Liver (tissue), 7 donors: ENCODE measurements at regions not wholly inside any gene's neighbourhood (a gene's known extent, or its start where the extent isn't known, plus 50 kb on each side); places are given as distances from the start of the nearest gene placed in this dataset.

Source experiments
- DNase-seq: peaks from one replicate; pipeline ENCODE4 v3.0.0-alpha.2; 2017; ENCODE audit warnings: low spot score
- H3K27ac ChIP-seq, 2 donors: one replicate each; pipeline ENCODE4 v1.7.0; 2013; ENCODE audit warnings: inconsistent platforms in 2 of 2, low read length in 2 of 2, control low read depth in 1 of 2, low read depth in 1 of 2, mild to moderate bottlenecking in 1 of 2
- H3K27me3 ChIP-seq, 4 donors: one replicate each; pipeline versions ENCODE4 v1.6.1 to v1.7.0; 2013; ENCODE audit warnings: low read length in 3 of 4, inconsistent platforms in 1 of 4, mild to moderate bottlenecking in 1 of 4, moderate library complexity in 1 of 4; ENCODE audit not compliant: control insufficient read depth in 4 of 4, insufficient read depth in 4 of 4
- H3K36me3 ChIP-seq, 4 donors: one replicate each; pipeline versions ENCODE4 v1.6.1 to v1.7.0; 2013; ENCODE audit warnings: low read length in 3 of 4, mild to moderate bottlenecking in 3 of 4, low read depth in 1 of 4, moderate library complexity in 1 of 4; ENCODE audit not compliant: control insufficient read depth in 4 of 4, insufficient read depth in 3 of 4
- H3K4me1 ChIP-seq, 4 donors: one replicate each; pipeline versions ENCODE4 v1.6.1 to v1.7.0; 2013; ENCODE audit warnings: low read length in 3 of 4, mild to moderate bottlenecking in 3 of 4, moderate library complexity in 1 of 4; ENCODE audit not compliant: control insufficient read depth in 4 of 4, insufficient read depth in 4 of 4
- H3K4me3 ChIP-seq, 3 donors: one replicate each; pipeline versions ENCODE4 v1.6.1 to v1.7.0; 2013; ENCODE audit warnings: low read length in 3 of 3, control low read depth in 1 of 3, low read depth in 1 of 3, mild to moderate bottlenecking in 1 of 3
- H3K9ac ChIP-seq, 2 donors: one replicate each; pipeline ENCODE4 v1.7.0; 2013; ENCODE audit warnings: low read length in 2 of 2, mild to moderate bottlenecking in 2 of 2, moderate library complexity in 2 of 2, control low read depth in 1 of 2, low read depth in 1 of 2
- H3K9me3 ChIP-seq, 4 donors: one replicate each; pipeline versions ENCODE4 v1.6.1 to v1.7.0; 2013; ENCODE audit warnings: low read length in 3 of 4; ENCODE audit not compliant: control insufficient read depth in 4 of 4
- EGR1 ChIP-seq, 2 donors: IDR thresholded peaks; 2 replicates each; pipeline ENCODE4 v1.6.1; 2016 to 2018; ENCODE audit warnings: antibody characterized with exemption in 2 of 2, low read depth in 2 of 2
- FOXA1 ChIP-seq: IDR thresholded peaks from 2 replicates; pipeline ENCODE4 v1.6.1; 2016; ENCODE audit warnings: antibody characterized with exemption
- FOXA2 ChIP-seq: IDR thresholded peaks from 2 replicates; pipeline ENCODE4 v1.6.1; 2016; ENCODE audit warnings: antibody characterized with exemption
- HNF4A ChIP-seq, 2 donors: conservative IDR thresholded peaks; 2 replicates each; pipeline ENCODE4 v1.6.1; 2016; ENCODE audit warnings: antibody characterized with exemption in 2 of 2, mild to moderate bottlenecking in 2 of 2
- HNF4G ChIP-seq: IDR thresholded peaks from 2 replicates; pipeline ENCODE4 v1.6.1; 2016; ENCODE audit warnings: antibody characterized with exemption
- JUND ChIP-seq, 2 donors: IDR thresholded peaks; 2 replicates each; pipeline ENCODE4 v1.6.1; 2016; ENCODE audit warnings: antibody characterized with exemption in 2 of 2
- NR2F2 ChIP-seq: IDR thresholded peaks from 2 replicates; pipeline ENCODE4 v1.6.1; 2016; ENCODE audit warnings: antibody characterized with exemption
- RAD21 ChIP-seq, 2 donors: IDR thresholded peaks; 2 replicates each; pipeline ENCODE4 v1.6.1; 2016; ENCODE audit warnings: antibody characterized with exemption in 2 of 2, mild to moderate bottlenecking in 2 of 2
- RXRA ChIP-seq, 2 donors: IDR thresholded peaks; 2 replicates each; pipeline ENCODE4 v1.6.1; 2017 to 2018; ENCODE audit warnings: antibody characterized with exemption in 2 of 2, mild to moderate bottlenecking in 1 of 2
- SP1 ChIP-seq: IDR thresholded peaks from 2 replicates; pipeline ENCODE4 v1.6.1; 2018; ENCODE audit warnings: antibody characterized with exemption, mild to moderate bottlenecking
- YY1 ChIP-seq: IDR thresholded peaks from 2 replicates; pipeline ENCODE4 v1.6.1; 2016; ENCODE audit warnings: antibody characterized with exemption, mild to moderate bottlenecking
- WGBS: extraction: QIAGEN DNeasy Blood & Tissue Kit; methylation state at CpG from one replicate; pipeline ENCODE4 v1.1.7; 2013; 5-methylcytosine and 5-hydroxymethylcytosine counted together
- TF ChIP-seq, protein P1 (sequence below): IDR thresholded peaks from 2 replicates; pipeline ENCODE4 v1.6.1; 2016; ENCODE audit warnings: antibody characterized with exemption, mild to moderate bottlenecking
- TF ChIP-seq, protein P2 (sequence below): IDR thresholded peaks from 2 replicates; pipeline ENCODE4 v1.6.1; 2016; ENCODE audit warnings: antibody characterized with exemption
- TF ChIP-seq, protein P3 (sequence below): IDR thresholded peaks from 2 replicates; pipeline ENCODE4 v1.6.1; 2016; ENCODE audit warnings: antibody characterized with exemption
- TF ChIP-seq, protein P4 (sequence below): IDR thresholded peaks from 2 replicates; pipeline ENCODE4 v1.6.1; 2016; ENCODE audit warnings: antibody characterized with exemption
- donor health status: healthy.
- donor health status: healthy.
- donor health status: healthy.
- donor health status: healthy.

DNA sequence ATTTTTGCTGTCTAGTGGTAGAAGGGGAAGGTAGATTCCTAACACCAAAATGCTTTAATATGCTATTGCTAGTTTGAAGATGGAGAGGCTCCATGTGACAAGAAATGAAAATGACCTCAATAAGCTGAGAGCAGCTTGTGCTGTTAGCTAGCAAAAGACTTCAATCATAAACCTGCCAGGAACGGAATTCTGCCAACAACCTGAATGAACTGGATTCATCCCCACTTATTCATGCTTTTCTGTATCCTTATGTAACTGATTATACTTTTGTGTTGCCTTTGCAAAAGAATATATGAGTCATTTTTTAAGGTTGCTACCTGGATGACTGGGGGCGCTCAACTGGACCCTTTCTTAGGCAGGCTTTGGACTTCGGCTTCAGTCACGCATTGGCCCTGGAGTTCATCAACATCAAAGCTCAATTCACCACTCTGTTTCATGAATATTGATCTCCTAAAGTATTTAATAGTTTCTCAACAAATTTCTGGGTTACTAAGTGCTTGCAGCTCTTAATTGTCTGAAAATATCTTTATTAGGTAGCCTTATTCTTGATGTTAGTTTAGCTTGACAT is 97.5 kb upstream of the KCNJ3 start:
- 25% methylated on average over 4 of the region's 4 CpGs for WGBS
- no peaks in the 10 kb centered on the region for H3K9me3 ChIP-seq
- no peaks in the 10 kb centered on the region for H3K36me3 ChIP-seq
- H3K27me3 ChIP-seq = no peaks in the 10 kb centered on the region
- TF ChIP-seq HNF4G = no peak
- TF ChIP-seq HNF4A (conservative IDR thresholded peaks at IDR 0.05) = peak; percentile 86
- TF ChIP-seq SP1 = peak; percentile 35
- TF ChIP-seq YY1 = no peak
- TF ChIP-seq JUND (IDR thresholded peaks at IDR 0.05) = peak; percentile 18 to 55
- TF ChIP-seq FOXA1 = no peak
- TF ChIP-seq, protein P1, sequence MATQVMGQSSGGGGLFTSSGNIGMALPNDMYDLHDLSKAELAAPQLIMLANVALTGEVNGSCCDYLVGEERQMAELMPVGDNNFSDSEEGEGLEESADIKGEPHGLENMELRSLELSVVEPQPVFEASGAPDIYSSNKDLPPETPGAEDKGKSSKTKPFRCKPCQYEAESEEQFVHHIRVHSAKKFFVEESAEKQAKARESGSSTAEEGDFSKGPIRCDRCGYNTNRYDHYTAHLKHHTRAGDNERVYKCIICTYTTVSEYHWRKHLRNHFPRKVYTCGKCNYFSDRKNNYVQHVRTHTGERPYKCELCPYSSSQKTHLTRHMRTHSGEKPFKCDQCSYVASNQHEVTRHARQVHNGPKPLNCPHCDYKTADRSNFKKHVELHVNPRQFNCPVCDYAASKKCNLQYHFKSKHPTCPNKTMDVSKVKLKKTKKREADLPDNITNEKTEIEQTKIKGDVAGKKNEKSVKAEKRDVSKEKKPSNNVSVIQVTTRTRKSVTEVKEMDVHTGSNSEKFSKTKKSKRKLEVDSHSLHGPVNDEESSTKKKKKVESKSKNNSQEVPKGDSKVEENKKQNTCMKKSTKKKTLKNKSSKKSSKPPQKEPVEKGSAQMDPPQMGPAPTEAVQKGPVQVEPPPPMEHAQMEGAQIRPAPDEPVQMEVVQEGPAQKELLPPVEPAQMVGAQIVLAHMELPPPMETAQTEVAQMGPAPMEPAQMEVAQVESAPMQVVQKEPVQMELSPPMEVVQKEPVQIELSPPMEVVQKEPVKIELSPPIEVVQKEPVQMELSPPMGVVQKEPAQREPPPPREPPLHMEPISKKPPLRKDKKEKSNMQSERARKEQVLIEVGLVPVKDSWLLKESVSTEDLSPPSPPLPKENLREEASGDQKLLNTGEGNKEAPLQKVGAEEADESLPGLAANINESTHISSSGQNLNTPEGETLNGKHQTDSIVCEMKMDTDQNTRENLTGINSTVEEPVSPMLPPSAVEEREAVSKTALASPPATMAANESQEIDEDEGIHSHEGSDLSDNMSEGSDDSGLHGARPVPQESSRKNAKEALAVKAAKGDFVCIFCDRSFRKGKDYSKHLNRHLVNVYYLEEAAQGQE = no peak
- no peak for TF ChIP-seq NR2F2
- TF ChIP-seq RXRA (IDR thresholded peaks at IDR 0.05) = peak; percentile 46 to 54
- TF ChIP-seq, protein P2, sequence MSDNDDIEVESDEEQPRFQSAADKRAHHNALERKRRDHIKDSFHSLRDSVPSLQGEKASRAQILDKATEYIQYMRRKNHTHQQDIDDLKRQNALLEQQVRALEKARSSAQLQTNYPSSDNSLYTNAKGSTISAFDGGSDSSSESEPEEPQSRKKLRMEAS = peak; percentile 36
- no peak for TF ChIP-seq FOXA2
- no peak overlapping the region for H3K27ac ChIP-seq
- H3K9ac ChIP-seq = no peak overlapping the region
- peaks cover 0 to 7% (median 5%) of the 10 kb centered on the region in 4 donors for H3K4me1 ChIP-seq
- no peak overlapping the region for H3K4me3 ChIP-seq
- DNase-seq = no peak

DNA sequence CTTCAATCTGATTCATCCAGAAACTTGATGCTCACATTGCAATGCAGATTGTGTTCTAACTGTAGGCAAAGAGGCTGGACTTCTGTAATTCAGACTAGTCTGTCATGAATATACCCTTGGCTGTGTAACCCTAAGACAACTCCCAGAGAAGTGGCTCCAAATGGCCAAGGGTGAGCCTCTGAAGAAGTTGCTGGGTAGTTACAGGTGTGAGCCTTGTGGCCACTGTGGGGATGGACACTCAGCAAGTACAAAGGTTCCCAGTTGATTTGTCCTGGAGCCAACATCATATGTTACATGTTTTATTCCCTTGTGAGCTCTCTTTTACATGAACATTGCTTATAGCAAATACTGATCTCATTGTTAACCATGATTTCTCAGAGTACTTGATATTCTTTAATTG is 94.8 kb upstream of the KCNJ3 start:
- Histone ChIP-seq H3K9me3 (no peaks in the 10 kb centered on the region), H3K4me1 (peaks cover 0 to 16% (median 9%) of the 10 kb centered on the region in 4 donors), H3K4me3 (no peak overlapping the region), H3K36me3 (no peaks in the 10 kb centered on the region), H3K27ac (no peak overlapping the region), H3K27me3 (no peaks in the 10 kb centered on the region), H3K9ac (no peak overlapping the region)
- TF ChIP-seq RXRA (IDR thresholded peaks at IDR 0.05) = no peak
- no peak for DNase-seq

DNA sequence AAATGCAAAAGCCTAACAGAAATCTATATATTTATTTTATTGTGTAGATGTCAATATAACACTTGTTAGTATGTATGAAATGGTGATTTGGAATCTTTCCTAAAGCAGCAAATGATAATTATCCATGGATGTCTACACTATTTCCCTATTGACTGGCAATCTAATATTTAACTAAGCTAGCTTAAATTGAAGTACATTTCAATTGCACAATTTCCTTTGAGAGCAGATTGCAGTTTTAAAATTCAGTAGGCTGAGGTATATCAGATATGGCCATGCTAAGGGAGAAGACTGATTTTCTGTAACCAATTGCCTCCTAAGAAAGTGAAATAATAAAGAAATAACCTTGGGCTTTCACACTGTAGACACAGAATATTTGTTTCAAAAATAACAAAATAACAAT is 90.1 kb upstream of the KCNJ3 start:
- Histone ChIP-seq H3K9me3 (no peaks in the 10 kb centered on the region), H3K4me3 (no peak overlapping the region), H3K27ac (no peak overlapping the region), H3K9ac (no peak overlapping the region), H3K4me1 (peaks cover 0 to 9% (median 4%) of the 10 kb centered on the region in 4 donors), H3K27me3 (no peaks in the 10 kb centered on the region), H3K36me3 (no peaks in the 10 kb centered on the region)
- TF ChIP-seq NR2F2 = no peak
- peak; percentile 15 to 31 for TF ChIP-seq RAD21 (IDR thresholded peaks at IDR 0.05)
- TF ChIP-seq, protein P3, sequence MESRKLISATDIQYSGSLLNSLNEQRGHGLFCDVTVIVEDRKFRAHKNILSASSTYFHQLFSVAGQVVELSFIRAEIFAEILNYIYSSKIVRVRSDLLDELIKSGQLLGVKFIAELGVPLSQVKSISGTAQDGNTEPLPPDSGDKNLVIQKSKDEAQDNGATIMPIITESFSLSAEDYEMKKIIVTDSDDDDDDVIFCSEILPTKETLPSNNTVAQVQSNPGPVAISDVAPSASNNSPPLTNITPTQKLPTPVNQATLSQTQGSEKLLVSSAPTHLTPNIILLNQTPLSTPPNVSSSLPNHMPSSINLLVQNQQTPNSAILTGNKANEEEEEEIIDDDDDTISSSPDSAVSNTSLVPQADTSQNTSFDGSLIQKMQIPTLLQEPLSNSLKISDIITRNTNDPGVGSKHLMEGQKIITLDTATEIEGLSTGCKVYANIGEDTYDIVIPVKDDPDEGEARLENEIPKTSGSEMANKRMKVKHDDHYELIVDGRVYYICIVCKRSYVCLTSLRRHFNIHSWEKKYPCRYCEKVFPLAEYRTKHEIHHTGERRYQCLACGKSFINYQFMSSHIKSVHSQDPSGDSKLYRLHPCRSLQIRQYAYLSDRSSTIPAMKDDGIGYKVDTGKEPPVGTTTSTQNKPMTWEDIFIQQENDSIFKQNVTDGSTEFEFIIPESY = peak; percentile 43
- no peak for TF ChIP-seq HNF4G
- peak; percentile 6 for TF ChIP-seq SP1
- peak in 1 of 2 donors; percentile 8 for TF ChIP-seq RXRA (IDR thresholded peaks at IDR 0.05)
- no peak for TF ChIP-seq EGR1 (IDR thresholded peaks at IDR 0.05; ENCODE audit: low read depth in 2 of 2)
- TF ChIP-seq, protein P4, sequence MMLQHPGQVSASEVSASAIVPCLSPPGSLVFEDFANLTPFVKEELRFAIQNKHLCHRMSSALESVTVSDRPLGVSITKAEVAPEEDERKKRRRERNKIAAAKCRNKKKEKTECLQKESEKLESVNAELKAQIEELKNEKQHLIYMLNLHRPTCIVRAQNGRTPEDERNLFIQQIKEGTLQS = no peak
- TF ChIP-seq HNF4A (conservative IDR thresholded peaks at IDR 0.05) = peak; percentile 18 to 32
- DNase-seq = no peak
